ENCODE measurements at regions not wholly inside any gene's neighbourhood (a gene's known extent, or its start where the extent isn't known, plus 50 kb on each side); places are given as distances from the start of the nearest gene placed in this dataset.

DNA sequence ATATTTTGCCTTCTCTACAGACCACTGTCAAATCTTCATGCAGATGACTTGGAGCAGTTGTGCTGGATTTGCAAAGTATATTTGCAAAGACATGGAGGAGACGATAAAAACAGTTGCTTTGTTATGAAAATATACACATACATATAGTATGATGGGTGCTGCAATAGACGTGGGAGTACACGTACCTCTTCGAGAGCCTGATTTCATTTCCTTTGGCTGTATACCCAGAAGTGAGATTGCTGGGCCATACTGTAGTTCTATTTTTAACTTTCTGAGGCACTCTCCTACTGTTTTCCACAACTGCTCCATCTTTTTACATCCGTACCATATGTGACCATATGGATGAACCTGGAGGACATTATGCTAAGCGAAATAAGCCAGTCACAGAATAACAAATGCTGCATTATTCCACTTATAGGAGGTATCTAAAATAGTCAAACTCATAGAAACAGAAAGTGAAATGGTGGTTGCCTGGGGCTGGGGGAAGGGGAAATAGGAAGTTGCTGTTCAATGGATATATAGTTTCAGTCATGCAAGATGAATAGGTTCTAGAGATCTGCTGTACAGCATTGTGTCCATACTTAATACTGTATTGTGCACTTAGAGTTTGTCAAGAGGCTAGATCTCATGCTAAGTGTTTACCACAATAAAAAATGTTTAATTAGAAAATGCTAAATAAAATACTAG is 223.8 kb downstream of the HAO1 start:
- Histone ChIP-seq H3K4me3 (ENCODE audit: low read depth in 1 of 2, low read length in 2 of 2) (no peak overlapping the region), H3K9ac (ENCODE audit: low read length) (no peak overlapping the region), H3K27me3 (ENCODE audit: control insufficient read depth in 1 of 2, insufficient read depth in 2 of 2, low read length in 2 of 2) (no peaks in the 10 kb centered on the region), H3K4me1 (ENCODE audit: insufficient read depth, low read length) (no peaks in the 10 kb centered on the region), H3K27ac (ENCODE audit: low read depth, low read length) (no peak overlapping the region), H3K9me3 (ENCODE audit: low read length) (no peaks in the 10 kb centered on the region), H3K36me3 (ENCODE audit: insufficient read depth, low read length) (no peaks in the 10 kb centered on the region)

DNA sequence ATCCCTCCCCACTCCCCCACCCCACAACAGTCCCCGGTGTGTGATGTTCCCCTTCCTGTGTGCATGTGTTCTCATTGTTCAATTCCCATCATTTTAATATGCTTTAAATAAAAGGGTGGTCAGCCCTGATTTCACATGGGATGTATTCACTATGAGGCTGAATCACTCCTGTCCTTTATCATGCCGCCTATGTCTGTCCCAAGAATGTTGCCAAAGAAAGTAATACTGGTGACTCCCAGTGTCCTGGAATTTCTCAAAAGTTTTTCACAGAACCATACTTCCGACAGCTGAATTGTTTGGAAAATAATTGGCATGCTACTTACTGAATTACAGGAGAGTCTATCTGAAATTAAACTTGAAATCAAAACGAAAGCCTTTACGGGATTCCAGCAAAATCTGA is 217.7 kb downstream of the HAO1 start:
- Histone ChIP-seq H3K27ac (ENCODE audit: low read depth, low read length) (no peak overlapping the region), H3K36me3 (ENCODE audit: insufficient read depth, low read length) (no peaks in the 10 kb centered on the region), H3K4me3 (ENCODE audit: low read depth in 1 of 2, low read length in 2 of 2) (no peak overlapping the region), H3K9me3 (ENCODE audit: low read length) (no peaks in the 10 kb centered on the region), H3K27me3 (ENCODE audit: control insufficient read depth in 1 of 2, insufficient read depth in 2 of 2, low read length in 2 of 2) (no peaks in the 10 kb centered on the region), H3K4me1 (ENCODE audit: insufficient read depth, low read length) (no peaks in the 10 kb centered on the region), H3K9ac (ENCODE audit: low read length) (no peak overlapping the region)

DNA sequence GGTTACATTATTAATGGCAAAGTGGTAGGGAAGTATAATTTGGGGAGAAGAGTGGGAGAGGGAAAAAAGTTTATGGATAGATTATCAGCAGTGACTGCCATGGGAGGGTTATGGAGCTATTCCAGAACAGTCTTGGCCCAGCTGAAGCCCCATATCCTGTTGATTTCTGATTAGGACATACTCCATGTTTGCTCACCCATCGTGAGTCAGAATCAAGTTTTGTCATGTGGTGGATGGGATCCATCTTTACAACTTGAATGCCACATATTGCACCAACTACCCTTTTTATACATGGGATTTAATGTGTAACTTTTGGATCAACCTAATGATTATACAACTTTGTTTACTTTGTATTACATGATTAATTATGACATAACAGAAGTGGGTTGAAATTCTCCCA is 217.0 kb downstream of the HAO1 start:
- no peaks in the 10 kb centered on the region for H3K27me3 ChIP-seq (ENCODE audit: control insufficient read depth in 1 of 2, insufficient read depth in 2 of 2, low read length in 2 of 2)
- no peak overlapping the region for H3K27ac ChIP-seq (ENCODE audit: low read depth, low read length)
- H3K9me3 ChIP-seq (ENCODE audit: low read length), result no peaks in the 10 kb centered on the region
- no peak overlapping the region for H3K4me3 ChIP-seq (ENCODE audit: low read depth in 1 of 2, low read length in 2 of 2)
- no peak overlapping the region for H3K9ac ChIP-seq (ENCODE audit: low read length)
- H3K4me1 ChIP-seq (ENCODE audit: insufficient read depth, low read length), result no peaks in the 10 kb centered on the region
- no peaks in the 10 kb centered on the region for H3K36me3 ChIP-seq (ENCODE audit: insufficient read depth, low read length)

GRCh38 chr20:7728338-7728737 is 211.9 kb downstream of the HAO1 start:
- Histone ChIP-seq H3K36me3 (ENCODE audit: insufficient read depth, low read length) (no peaks in the 10 kb centered on the region), H3K4me1 (ENCODE audit: insufficient read depth, low read length) (no peaks in the 10 kb centered on the region), H3K9me3 (ENCODE audit: low read length) (no peaks in the 10 kb centered on the region), H3K4me3 (ENCODE audit: low read depth in 1 of 2, low read length in 2 of 2) (no peak overlapping the region), H3K27me3 (ENCODE audit: control insufficient read depth in 1 of 2, insufficient read depth in 2 of 2, low read length in 2 of 2) (no peaks in the 10 kb centered on the region), H3K9ac (ENCODE audit: low read length) (no peak overlapping the region), H3K27ac (ENCODE audit: low read depth, low read length) (no peak overlapping the region)

- H3K4me1 ChIP-seq (ENCODE audit: insufficient read depth, low read length), result no peaks in the 10 kb centered on the region
- no peaks in the 10 kb centered on the region for H3K27me3 ChIP-seq (ENCODE audit: control insufficient read depth in 1 of 2, insufficient read depth in 2 of 2, low read length in 2 of 2)
- no peak overlapping the region for H3K27ac ChIP-seq (ENCODE audit: low read depth, low read length)
- no peaks in the 10 kb centered on the region for H3K9me3 ChIP-seq (ENCODE audit: low read length)
- H3K4me3 ChIP-seq (ENCODE audit: low read depth in 1 of 2, low read length in 2 of 2), result no peak overlapping the region
- H3K36me3 ChIP-seq (ENCODE audit: insufficient read depth, low read length), result no peaks in the 10 kb centered on the region
- no peak overlapping the region for H3K9ac ChIP-seq (ENCODE audit: low read length)
These were observed 206.0 kb downstream of the HAO1 start for GRCh38 chr20:7734216-7734615.

DNA sequence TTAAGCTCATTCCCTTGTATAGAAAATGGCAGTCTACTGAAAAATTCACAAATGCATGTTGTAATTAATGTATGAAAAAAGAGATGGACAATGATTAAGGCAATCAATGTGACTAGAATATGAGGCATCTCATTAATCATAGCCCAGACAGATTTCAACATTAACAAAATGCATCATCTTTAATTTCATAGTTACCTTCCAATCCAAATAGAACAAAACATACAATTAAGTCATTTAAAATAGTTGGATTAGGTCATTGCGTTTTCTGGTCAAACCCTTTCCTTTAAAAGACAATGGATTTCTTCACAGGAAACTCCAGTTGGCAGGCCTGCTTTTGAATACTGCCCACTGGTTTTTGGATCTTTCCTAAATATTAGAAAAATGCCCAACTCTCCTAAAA is 203.9 kb downstream of the HAO1 start:
- Histone ChIP-seq H3K27ac (ENCODE audit: low read depth, low read length) (no peak overlapping the region), H3K36me3 (ENCODE audit: insufficient read depth, low read length) (no peaks in the 10 kb centered on the region), H3K9me3 (ENCODE audit: low read length) (no peaks in the 10 kb centered on the region), H3K4me3 (ENCODE audit: low read depth in 1 of 2, low read length in 2 of 2) (no peak overlapping the region), H3K27me3 (ENCODE audit: control insufficient read depth in 1 of 2, insufficient read depth in 2 of 2, low read length in 2 of 2) (no peaks in the 10 kb centered on the region), H3K9ac (ENCODE audit: low read length) (no peak overlapping the region), H3K4me1 (ENCODE audit: insufficient read depth, low read length) (no peaks in the 10 kb centered on the region)

- Histone ChIP-seq H3K9me3 (ENCODE audit: low read length) (no peaks in the 10 kb centered on the region), H3K4me3 (ENCODE audit: low read depth in 1 of 2, low read length in 2 of 2) (no peak overlapping the region), H3K4me1 (ENCODE audit: insufficient read depth, low read length) (no peaks in the 10 kb centered on the region), H3K9ac (ENCODE audit: low read length) (no peak overlapping the region), H3K36me3 (ENCODE audit: insufficient read depth, low read length) (no peaks in the 10 kb centered on the region), H3K27ac (ENCODE audit: low read depth, low read length) (no peak overlapping the region), H3K27me3 (ENCODE audit: control insufficient read depth in 1 of 2, insufficient read depth in 2 of 2, low read length in 2 of 2) (no peaks in the 10 kb centered on the region)
These were observed 198.4 kb downstream of the HAO1 start for GRCh38 chr20:7741866-7742265.

GRCh38 chr20:7742479-7742878 is 197.8 kb downstream of the HAO1 start:
- Histone ChIP-seq H3K4me1 (ENCODE audit: insufficient read depth, low read length) (no peaks in the 10 kb centered on the region), H3K4me3 (ENCODE audit: low read depth in 1 of 2, low read length in 2 of 2) (no peak overlapping the region), H3K9me3 (ENCODE audit: low read length) (no peaks in the 10 kb centered on the region), H3K36me3 (ENCODE audit: insufficient read depth, low read length) (no peaks in the 10 kb centered on the region), H3K27ac (ENCODE audit: low read depth, low read length) (no peak overlapping the region), H3K27me3 (ENCODE audit: control insufficient read depth in 1 of 2, insufficient read depth in 2 of 2, low read length in 2 of 2) (no peaks in the 10 kb centered on the region), H3K9ac (ENCODE audit: low read length) (no peak overlapping the region)

DNA sequence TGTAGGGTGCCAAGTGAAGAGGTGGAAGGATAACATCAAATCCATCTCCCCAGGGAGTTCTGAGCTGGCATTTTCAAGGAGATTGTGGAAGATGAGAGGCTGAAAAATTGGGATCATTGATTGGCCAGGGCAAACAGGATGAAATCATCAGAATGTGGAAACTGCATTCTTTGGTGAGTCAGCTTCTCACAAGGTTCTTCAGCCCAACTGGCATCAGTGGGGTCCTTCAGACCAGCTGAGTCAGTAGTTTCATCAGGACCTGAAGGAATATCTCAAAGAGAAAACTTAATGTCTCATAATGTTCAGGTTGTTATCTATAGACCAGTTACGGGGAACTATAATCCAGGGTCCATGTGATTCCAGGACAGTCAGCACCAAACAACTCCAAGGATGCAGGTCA is 195.8 kb downstream of the HAO1 start:
- no peaks in the 10 kb centered on the region for H3K9me3 ChIP-seq (ENCODE audit: low read length)
- no peak overlapping the region for H3K27ac ChIP-seq (ENCODE audit: low read depth, low read length)
- no peak overlapping the region for H3K4me3 ChIP-seq (ENCODE audit: low read depth in 1 of 2, low read length in 2 of 2)
- H3K36me3 ChIP-seq (ENCODE audit: insufficient read depth, low read length), result no peaks in the 10 kb centered on the region
- H3K27me3 ChIP-seq (ENCODE audit: control insufficient read depth in 1 of 2, insufficient read depth in 2 of 2, low read length in 2 of 2), result no peaks in the 10 kb centered on the region
- no peaks in the 10 kb centered on the region for H3K4me1 ChIP-seq (ENCODE audit: insufficient read depth, low read length)
- H3K9ac ChIP-seq (ENCODE audit: low read length), result no peak overlapping the region

DNA sequence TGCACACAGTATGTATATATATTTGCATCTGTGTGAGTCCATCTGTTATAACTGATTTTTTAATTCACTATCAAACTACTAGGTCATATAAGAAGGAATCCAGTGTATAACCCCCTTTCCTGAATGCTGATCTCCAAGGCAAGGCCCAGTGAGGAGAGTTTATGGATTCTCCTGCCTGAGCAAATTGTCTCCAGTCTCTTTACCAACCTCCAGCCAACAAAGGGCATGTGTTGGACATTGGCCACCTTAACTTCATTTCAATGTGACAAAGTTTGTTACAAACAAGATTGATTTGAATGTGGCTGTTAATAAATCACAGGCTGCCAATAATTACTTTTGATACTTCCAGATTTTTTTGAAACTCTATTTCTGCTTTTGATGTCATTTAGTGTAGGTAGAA is 191.6 kb downstream of the HAO1 start:
- H3K4me1 ChIP-seq (ENCODE audit: insufficient read depth, low read length), result no peaks in the 10 kb centered on the region
- no peak overlapping the region for H3K9ac ChIP-seq (ENCODE audit: low read length)
- no peak overlapping the region for H3K27ac ChIP-seq (ENCODE audit: low read depth, low read length)
- no peak overlapping the region for H3K4me3 ChIP-seq (ENCODE audit: low read depth in 1 of 2, low read length in 2 of 2)
- H3K36me3 ChIP-seq (ENCODE audit: insufficient read depth, low read length), result no peaks in the 10 kb centered on the region
- H3K9me3 ChIP-seq (ENCODE audit: low read length), result no peaks in the 10 kb centered on the region
- H3K27me3 ChIP-seq (ENCODE audit: control insufficient read depth in 1 of 2, insufficient read depth in 2 of 2, low read length in 2 of 2), result no peaks in the 10 kb centered on the region

DNA sequence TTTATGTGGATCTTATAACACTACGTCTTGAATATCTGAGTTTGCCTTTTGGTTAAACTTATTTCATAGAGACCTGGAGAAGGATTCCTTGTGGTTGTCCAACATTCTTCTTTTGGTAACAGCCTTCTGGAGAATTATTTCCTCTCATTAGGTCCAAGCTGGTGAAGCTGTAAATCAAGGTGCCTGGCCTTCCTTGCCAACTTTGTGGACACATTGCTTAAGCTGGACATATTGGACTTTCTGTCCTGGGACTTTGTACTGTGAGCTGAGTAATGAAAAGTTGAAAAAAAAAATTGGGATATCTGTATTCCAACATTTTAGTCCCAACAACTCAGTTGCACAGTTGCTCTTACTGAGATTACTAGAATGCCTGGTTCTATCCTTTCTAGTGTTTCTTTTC is 186.2 kb downstream of the HAO1 start:
- Histone ChIP-seq H3K4me3 (ENCODE audit: low read depth in 1 of 2, low read length in 2 of 2) (no peak overlapping the region), H3K9ac (ENCODE audit: low read length) (no peak overlapping the region), H3K36me3 (ENCODE audit: insufficient read depth, low read length) (no peaks in the 10 kb centered on the region), H3K27me3 (ENCODE audit: control insufficient read depth in 1 of 2, insufficient read depth in 2 of 2, low read length in 2 of 2) (no peaks in the 10 kb centered on the region), H3K4me1 (ENCODE audit: insufficient read depth, low read length) (no peaks in the 10 kb centered on the region), H3K9me3 (ENCODE audit: low read length) (no peaks in the 10 kb centered on the region), H3K27ac (ENCODE audit: low read depth, low read length) (no peak overlapping the region)

- no peaks in the 10 kb centered on the region for H3K4me1 ChIP-seq (ENCODE audit: insufficient read depth, low read length)
- H3K27me3 ChIP-seq (ENCODE audit: control insufficient read depth in 1 of 2, insufficient read depth in 2 of 2, low read length in 2 of 2), result no peaks in the 10 kb centered on the region
- H3K4me3 ChIP-seq (ENCODE audit: low read depth in 1 of 2, low read length in 2 of 2), result no peak overlapping the region
- no peaks in the 10 kb centered on the region for H3K9me3 ChIP-seq (ENCODE audit: low read length)
- H3K9ac ChIP-seq (ENCODE audit: low read length), result no peak overlapping the region
- H3K36me3 ChIP-seq (ENCODE audit: insufficient read depth, low read length), result no peaks in the 10 kb centered on the region
- H3K27ac ChIP-seq (ENCODE audit: low read depth, low read length), result no peak overlapping the region
These were observed 181.9 kb downstream of the HAO1 start for GRCh38 chr20:7758406-7758805.

Data from muscle layer of colon (tissue), 2 donors.